GM19035 (cell line): ENCODE measurements at regions not wholly inside any gene's neighbourhood (a gene's known extent, or its start where the extent isn't known, plus 50 kb on each side); places are given as distances from the start of the nearest gene placed in this dataset.
"Not testable (repeated sequence)": the region's sequence is repeated elsewhere in the genome, so short reads cannot be mapped to it uniquely, and the experiment has no call there.

Source experiments
- ATAC-seq: cut with Tn5 transposase; IDR thresholded peaks from one replicate; pipeline ENCODE4 v1.9.1; 2021; ENCODE audit not compliant: unreplicated experiment

DNA sequence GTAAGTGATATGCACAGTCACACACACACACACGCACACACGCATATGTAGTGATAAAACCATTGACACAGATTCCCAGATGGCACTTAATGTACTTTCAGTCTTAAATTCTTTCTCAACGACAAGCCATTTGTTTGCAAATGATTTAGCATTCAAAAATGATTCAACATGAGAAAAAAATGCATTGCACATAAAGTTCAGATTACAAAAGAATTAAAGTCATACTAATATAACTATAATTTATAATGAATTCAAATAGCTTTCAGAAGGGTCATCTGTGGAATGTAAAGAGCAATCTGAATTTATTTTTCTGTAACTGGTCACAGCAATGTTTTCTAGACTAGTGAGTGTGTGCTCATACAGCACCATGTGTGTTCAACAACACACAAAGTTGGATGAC is 521.6 kb upstream of the ZNF337 start:
- no peak for ATAC-seq

DNA sequence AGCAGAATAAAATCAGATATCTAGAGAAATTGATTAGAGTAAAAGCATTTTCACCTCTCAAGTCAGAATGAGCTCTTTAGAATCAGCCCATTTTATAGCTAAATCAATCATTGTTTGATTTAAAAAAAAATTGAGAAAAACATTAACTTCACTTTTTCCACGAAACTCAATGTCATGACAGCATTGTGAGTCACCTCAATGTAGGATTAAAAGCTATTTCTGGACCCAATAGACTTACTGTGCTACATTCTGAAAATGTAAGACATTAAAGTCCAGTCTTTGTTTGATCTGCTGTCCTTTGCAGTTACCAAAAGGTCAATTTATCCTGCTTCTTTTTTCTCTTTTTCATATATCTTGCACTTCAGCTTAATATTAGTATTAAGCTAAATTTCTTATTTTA is 519.4 kb upstream of the ZNF337 start:
- ATAC-seq: no peak

DNA sequence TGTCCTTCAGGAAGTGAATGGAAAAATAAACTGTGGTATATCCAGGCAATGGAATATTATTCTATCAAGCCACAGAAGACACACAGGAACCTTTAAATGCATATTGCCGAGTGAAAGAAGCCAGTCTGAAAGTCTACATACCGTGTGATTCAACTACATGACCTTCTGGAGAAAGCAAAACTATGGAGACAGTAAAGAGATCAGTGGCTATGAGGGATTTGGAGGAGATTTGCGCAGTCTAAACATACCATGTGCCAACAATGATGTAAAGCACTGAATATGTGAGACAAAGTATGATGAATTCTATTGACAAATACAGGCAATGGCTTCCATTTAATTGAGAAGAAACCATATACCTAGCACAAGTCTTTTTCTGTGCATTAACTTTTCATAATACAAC is 518.3 kb upstream of the ZNF337 start:
- ATAC-seq: no peak

DNA sequence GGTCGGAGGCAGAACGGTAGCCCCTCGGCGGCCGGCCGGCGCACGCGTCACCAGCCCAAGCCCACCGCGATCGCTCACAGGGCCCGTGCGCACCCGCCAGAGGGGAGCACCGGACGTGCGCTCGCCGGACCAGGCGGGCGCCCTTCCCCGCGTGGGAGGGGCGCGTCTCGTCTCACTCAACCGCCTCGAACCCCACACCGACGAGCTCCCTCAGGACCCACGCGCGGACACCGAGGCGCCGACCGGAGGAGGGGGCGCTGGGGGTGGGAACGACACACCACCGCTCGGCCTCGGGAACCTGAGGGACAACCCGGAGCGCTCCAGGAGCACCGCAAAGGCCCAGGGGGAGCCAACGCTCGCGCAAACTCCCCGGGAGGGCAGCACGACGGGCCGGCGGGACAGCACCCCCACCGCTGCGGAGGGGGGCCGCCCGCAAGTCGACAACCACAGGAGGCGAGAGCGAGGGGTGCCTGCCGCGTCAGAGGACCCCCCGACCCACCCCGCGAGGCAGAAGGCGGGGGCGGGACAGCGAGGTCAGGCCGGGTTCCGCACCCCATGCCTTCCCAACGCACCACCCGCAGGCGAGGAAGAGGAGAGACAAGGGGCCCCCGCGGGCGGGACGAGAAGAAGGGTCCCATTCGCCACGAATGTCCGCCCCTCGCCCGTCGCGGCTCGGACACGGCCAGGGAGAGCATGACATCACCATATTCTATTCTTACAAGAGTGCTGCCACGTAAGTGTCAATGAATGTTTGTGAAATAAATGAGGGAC is 512.7 kb upstream of the ZNF337 start:
- no peak for ATAC-seq

DNA sequence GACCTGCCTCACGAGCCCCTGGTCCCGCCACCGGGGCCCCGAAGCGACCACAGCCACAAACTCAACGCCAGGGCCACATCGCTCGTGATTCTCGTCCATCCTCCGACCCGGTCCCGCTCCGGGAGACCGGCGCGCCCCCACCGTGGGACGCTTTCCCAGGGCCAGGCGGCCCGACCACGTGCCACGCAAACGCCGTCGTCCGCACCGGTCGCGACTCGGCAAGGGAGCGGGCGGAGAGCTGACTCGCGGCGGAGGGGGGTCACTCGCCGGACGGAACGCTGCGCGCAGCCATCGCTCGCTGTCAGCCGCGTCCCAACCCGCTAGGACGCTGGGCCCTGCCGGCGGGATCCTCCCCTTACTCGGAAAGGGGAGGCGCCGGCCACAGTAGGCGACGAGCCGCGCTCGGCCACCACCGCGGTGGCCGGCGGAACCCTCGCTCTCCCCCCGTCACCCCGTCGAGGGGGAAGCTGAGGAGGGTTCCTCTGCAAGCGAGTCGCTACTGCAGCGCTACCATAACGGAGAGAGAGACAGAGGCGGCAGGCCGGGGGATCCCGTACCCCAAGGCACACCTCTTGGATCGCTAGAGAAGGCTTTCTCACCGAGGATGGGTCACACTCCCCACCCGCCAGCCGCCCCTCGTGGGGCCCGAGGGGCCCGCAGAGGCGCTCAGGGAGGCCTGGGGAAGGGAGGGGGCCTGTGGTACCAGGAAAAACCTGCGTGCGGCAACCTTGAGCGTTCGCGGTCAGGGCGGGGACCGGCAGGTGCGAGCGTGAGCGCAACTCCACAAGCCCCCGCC is 511.8 kb upstream of the ZNF337 start:
- ATAC-seq: no peak

DNA sequence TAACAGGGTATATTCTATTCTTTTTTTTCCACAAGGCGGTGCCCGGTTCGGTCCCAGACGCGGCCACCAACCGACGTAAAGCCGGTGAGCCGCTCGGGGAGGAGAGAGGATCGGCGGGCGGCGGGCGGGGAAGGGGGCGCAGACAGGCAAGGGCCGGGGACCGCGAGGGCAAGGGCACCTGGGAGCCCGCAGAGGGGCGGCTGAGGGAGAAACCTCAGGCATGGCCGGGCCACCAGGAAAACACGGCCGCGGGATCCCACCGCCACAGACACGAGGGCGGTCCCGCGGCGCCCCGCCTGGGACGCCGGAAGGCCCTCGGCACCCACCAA is 511.3 kb upstream of the ZNF337 start:
- ATAC-seq: not testable (repeated sequence)

DNA sequence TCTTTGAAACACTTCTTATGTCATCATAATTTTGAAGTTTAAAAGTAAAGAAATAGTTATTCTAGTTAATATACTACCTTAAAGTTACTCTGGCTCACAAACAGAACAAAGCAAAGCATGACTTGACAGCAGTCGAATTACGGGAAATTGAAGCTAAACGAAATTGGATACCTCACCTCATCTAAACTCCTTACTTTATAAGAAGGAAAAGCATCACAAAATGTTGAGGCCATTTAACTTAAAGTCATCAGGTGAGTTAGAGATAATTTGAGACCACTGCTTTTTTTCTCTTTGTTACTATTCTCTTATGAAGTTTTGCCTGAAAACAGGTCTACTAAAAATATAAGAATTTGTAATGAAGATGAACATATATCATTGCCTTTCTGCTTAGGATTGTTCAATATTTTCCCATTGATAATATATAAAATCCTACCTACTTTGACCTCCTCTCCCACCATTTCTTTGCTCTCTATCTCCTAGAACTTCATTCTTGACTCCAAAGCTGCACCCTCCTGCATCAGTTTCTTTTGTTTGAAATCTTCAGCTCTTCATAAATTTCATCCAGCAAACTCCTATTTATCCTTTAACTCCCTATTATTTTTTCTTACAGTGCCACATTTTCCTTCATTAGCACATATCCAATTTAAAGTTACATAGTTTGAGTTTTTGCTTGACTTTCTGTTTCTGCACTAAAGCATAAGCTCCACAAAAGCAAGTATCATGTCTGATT is 510.7 kb upstream of the ZNF337 start:
- no peak for ATAC-seq

DNA sequence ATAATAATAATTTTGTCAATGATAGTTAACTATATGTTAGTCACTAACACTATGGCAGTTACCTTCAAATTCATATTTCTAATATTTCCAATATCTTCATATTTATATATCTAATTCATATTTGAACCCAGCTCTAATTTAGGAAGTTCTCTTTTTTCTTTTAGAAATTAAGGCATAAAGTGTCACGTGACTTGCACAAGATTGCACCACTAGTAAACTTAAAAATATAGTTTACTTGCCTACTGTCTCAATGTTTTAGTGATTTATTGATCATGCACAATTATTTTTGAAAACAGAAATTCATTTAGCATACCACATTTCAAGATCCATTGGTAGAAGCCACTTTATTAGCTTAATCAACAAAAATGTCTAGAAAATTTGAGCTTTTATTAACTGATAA is 508.7 kb upstream of the ZNF337 start:
- ATAC-seq: no peak

DNA sequence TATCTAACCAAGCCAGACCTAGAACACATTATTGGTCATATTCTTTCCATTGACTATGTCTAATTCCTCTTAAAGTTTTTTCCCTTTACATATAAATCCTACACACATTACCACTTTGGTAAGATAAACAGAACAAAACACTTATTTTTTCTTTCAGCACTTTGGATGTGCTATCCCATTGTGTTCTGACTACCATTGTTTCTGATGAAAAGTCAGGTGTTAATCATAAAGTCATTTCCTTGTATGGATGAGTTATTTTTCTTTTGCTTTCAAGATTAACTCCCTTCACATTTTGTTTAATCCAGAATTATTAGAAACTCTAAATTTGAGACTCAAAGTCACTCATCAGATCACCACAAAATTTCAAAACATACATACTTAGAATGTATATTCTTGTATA is 504.4 kb upstream of the ZNF337 start:
- ATAC-seq: not testable (repeated sequence)

DNA sequence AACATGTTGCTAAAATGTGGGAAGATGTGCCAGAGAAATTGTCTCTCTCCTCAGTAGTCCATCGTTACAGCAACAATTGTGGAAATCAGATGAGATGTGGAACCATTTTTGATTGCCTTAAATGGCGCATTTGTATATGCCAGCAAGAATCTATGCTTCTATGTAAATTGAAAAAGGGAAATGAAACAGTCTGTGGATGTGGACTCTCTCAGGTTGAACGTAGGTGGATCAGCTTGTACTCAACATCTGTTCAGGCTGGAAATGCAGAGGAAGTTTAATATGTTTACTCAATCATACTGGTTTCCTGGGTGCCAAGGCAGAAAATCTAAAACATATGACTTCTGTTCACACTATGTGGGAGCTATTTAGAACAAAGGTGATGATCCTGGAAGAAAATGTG is 490.7 kb upstream of the ZNF337 start:
- not testable (repeated sequence) for ATAC-seq

DNA sequence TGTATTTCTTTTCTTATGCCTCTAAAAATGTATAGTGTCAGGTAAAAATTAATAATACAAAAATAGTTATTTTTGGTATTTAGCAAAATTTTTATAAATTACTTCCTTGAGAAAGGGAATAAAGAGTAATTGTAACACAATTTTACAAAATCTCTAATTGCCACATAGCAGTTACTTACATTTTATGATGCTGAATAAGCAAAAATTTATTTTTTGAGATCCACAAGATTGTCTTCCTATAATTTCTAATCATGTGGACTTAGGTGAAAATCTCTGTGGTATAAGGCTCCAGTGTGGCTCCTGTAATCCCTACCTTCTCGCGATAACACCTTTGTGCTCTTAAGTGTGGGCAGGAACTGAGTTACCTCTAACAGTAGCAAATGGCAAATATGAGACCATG is 487.1 kb upstream of the ZNF337 start:
- not testable (repeated sequence) for ATAC-seq

DNA sequence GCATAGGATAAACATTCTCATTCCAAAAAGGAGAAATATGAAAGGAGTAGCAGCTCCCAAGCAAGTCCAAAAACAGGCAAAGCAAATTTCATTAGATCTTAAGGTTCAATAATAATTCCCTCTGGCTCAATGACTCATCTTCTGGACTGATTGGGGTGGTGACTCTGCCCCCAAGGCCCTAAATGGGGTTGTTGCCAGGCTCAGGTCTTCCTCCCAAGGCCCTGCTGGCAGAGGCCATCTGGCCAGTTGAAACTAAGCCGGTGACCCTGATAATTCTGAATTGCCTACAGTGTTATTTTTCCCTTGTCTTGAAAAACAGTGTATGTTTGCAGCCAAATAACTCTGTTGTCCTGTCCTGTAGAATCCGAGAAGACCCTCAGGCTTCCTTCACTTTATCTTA is 484.7 kb upstream of the ZNF337 start:
- not testable (repeated sequence) for ATAC-seq

DNA sequence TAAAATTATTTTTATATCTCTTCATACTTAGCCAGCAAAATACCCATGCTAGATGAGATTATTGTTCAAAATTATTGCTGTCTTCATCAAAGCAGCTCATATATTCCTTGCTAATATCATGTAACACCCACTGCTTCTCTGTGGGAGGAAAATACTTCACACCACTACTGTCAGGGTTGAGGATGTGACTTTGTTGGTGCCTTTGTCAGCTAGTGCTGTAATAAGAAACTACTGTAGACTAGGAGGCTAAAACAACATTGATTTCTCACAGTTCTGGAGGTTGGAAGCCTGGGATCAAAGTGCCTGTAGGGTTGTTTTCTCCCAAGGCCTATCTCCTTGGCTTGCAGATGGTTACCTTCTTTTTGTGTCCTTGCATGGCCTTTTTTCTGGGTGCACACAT is 475.2 kb upstream of the ZNF337 start:
- not testable (repeated sequence) for ATAC-seq

DNA sequence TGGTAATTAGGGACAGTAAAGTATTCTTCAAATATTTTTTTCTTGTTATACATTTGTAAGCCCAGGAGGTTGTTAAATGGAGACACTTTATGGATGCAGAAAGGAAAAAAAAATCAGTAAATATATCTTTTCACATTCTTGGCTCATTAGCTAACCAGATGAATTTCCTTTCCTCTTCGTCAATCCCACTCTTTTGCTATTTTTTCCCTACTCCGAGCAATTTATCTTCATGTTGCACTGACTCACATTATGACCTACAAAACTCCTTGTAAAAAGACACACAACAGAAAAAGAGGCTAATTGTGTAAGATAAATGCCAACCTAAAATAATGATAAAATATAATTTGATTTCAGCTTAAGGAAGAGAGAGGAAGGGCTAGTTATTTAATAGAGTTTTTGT is 472.9 kb upstream of the ZNF337 start:
- ATAC-seq: no peak

DNA sequence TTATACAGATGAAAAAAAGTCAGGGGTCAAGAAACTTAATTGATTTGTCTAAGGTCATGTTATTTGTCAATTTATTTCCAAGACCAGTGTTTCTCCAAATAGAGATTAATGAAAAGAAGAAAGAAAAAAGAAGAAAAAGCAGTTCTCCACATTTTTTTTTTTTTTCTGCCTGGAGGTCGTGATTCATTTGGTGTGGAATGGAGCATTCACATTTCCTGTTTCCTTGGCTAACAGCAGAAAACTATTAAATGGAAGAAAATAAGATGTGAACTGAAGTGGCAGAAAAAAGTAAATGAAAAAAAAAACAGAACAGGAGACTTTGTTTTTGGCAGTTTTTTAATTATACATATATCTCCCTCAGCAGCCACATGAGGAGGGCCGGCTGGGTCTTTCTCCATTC is 470.8 kb upstream of the ZNF337 start:
- ATAC-seq: no peak

DNA sequence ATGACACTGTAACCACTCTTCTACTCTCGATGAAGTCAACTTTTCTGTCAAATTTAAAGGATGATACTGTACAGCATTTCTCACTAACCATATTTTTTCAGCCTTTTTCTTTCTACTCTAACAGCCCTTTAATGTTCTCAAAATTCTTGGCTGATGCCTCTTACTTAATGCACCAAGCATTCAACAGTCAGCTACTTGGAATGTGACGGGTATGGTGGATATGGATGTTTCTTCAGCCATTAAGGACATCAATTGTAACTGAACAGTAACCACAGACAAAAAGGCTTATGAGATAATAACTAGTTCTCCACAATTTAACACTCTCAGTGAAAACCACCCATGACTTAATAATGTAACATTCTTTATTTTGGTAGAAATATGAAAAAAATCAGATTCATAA is 467.2 kb upstream of the ZNF337 start:
- no peak for ATAC-seq

DNA sequence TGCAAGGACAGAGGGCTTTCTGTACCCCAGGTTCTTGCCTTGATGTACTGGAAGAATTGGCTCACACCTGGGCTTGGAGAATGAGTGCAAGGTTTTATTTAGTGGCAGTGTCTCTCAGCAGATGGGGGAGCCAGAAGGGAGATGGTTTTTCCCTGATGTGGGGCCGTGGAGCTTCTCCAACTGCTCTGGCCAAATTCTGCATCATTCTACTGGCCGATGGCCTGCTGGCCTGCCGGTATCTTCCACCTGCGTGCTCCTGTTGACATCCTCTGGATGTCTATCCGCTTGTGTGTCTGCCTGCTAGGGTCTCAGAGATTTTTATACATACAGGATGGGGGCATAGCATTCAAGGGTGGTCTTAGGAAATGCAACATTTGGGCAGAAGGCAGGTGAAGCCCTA is 466.5 kb upstream of the ZNF337 start:
- ATAC-seq: not testable (repeated sequence)

DNA sequence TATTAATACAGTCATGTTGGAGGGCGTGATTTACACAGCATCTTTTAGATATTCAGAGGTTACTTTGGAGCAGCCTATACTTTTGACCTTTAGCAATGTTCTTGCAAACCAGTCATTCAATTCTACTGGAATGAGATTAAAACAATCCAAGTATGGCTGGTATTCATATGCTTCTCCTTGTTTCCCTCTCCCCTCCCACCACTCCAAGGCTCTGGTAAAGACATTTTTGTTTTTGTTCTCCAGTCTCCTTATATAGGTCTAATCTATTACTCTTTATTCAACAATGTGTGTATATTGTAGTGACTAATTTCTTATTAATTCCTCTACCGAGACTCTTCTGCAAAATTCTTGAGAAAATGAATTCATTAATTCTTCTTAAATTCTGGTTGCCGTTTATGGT is 465.1 kb upstream of the ZNF337 start:
- not testable (repeated sequence) for ATAC-seq

DNA sequence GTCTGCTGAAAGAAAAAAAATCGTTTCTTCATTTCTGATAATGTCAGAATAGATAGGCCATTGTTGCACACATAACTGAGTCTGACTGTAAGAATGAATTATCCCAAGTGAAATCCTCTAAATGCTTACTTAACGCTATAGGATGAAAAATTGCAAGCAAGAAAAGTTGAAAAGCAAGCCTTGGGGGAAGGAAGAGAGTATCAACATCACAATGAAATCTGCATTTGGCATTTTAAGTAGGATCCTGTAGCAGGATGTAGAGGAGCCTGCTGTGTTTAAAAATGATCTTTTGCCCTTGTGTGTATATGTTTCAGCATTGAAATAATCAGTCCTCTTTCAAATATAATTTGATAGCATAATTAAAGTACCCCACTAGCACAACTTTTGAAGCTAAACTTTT is 464.3 kb upstream of the ZNF337 start:
- ATAC-seq: not testable (repeated sequence)

DNA sequence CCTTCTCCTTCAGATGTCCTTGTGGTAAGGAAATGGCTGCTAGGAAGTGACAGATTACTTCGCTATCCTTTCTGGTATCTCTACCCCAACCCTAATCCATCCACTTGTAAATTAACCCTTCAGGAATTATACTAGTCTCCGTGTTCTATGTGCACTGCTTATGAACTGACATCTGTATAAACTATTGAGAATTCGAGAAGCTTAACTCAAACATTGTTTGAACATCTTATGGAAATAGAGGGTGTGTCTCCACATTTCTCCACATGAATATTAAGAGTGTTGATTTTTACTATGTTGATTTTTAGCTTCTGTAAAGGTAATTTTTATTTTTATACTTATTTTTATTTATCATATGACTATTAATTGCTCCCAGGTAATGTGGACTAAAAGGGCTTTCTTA is 457.6 kb upstream of the ZNF337 start:
- no peak for ATAC-seq

DNA sequence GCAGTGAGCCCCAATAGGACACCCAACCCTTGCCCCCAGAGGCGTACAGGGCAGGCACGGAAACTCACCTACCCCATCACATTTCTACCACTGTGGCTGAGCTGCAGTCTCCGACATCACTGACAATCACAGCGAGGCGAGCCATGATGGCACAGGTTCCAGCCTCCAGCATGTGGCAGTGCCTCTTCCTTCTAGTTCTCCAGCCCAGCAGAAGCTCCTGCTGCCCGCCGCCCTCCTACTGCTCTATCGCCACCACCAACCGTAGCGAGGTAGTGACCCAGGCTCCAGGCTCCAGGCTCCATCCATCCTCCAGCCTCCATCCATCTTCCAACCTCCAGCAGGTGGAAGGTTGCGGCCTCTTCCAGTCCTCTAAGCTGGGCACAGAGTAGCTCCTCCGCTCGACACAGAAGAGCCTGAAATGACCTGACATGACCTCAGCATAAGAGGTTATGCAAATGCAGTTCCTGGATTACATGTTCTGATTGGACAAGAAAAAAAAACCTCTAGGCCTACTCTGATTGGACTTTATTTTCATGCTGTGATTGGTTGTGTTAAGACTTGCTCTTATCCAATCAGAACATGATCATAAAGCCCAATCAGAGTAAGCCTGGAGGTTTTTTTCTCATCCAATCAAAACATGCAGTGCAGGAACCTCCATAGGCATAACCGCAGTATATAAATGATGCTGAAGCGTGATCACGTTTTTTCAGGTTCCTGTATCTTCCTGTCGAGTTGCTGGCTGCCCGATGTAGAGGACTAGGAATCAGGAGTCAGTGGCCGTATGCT is 438.9 kb upstream of the ZNF337 start:
- ATAC-seq: no peak
